Aorta (tissue), 5 donors: ENCODE measurements at regions not wholly inside any gene's neighbourhood (a gene's known extent, or its start where the extent isn't known, plus 50 kb on each side); places are given as distances from the start of the nearest gene placed in this dataset.

Experiments used
- ATAC-seq: fragments of 200-7000 bp; cut with Tn5 transposase; one replicate; pipeline ENCODE4 v1.9.1; 2022; ENCODE audit warnings: moderate library complexity; ENCODE audit not compliant: low FRiP score
- DNase-seq, 2 donors: peaks; one replicate each; pipeline ENCODE4 v3.0.0-alpha.2; 2020
- H3K27ac ChIP-seq, 2 donors: one replicate each; pipeline ENCODE4 v1.5.1; 2013; ENCODE audit warnings: low read length in 2 of 2, mild to moderate bottlenecking in 2 of 2, moderate library complexity in 2 of 2, control low read depth in 1 of 2, inconsistent platforms in 1 of 2, low read depth in 1 of 2
- H3K27me3 ChIP-seq, 2 donors: one replicate each; pipeline ENCODE4 v1.6.1; 2013; ENCODE audit warnings: control low read depth in 1 of 2, low read length in 1 of 2, mild to moderate bottlenecking in 1 of 2, moderate library complexity in 1 of 2; ENCODE audit not compliant: insufficient read depth in 2 of 2, control insufficient read depth in 1 of 2
- H3K36me3 ChIP-seq, 2 donors: one replicate each; pipeline ENCODE4 v1.6.1; 2013; ENCODE audit warnings: control low read depth in 1 of 2, low read length in 1 of 2, mild to moderate bottlenecking in 1 of 2; ENCODE audit not compliant: insufficient read depth in 2 of 2, control insufficient read depth in 1 of 2
- H3K4me1 ChIP-seq, 2 donors: one replicate each; pipeline ENCODE4 v1.6.1; 2013; ENCODE audit warnings: low read length in 2 of 2, control low read depth in 1 of 2, mild to moderate bottlenecking in 1 of 2, moderate library complexity in 1 of 2; ENCODE audit not compliant: insufficient read depth in 2 of 2, control insufficient read depth in 1 of 2
- H3K4me3 ChIP-seq, 2 donors: one replicate each; pipeline ENCODE4 v1.5.1; 2013; ENCODE audit warnings: low read length in 2 of 2, control low read depth in 1 of 2, mild to moderate bottlenecking in 1 of 2
- H3K9me3 ChIP-seq: one replicate; pipeline ENCODE4 v1.6.1; 2013; ENCODE audit warnings: mild to moderate bottlenecking, low read length; ENCODE audit not compliant: control insufficient read depth
- WGBS, 2 donors: extraction: QIAGEN DNeasy Blood & Tissue Kit; methylation state at CpG; one replicate each; pipeline ENCODE4 v1.1.7; 2013; 5-methylcytosine and 5-hydroxymethylcytosine counted together
- intact Hi-C, 2 donors: fragments of 100-400 bp; cut with DNase I; formaldehyde crosslinking; loops; one replicate each; pipeline versions ENCODE4 v1.14.2 to v1.15.0; 2022
- donor health status: healthy with polysubstance abuse.
- donor health status: Bipolar disorder and iron deficiency.
- donor health status: DM: no; HTN: no; CAD: no.
- donor health status: DM: no; HTN: no; CAD: no.
- donor health status: DM: yes; HTN: yes; CAD: no.

DNA sequence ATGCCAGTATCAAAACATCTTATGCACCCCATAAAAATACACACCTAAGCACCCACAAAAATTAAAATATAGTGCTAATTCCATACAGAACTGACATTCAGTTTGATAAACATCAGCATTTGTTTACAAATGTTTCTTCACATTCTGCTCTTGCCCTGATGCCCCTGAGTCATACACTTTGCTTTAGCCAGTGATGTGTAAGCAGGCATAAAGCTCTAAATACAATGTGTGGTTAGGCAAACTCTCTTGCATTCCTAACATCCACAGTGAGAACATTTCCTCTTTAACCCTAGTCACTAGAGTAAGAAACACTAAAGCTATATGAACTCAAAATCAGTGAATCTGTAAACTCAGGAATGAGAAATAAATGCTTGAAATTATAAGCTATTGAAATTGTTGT is 1060.7 kb downstream of the FAM181B start:
- ATAC-seq (no peak), DNase-seq (no peak)
- Histone ChIP-seq H3K27me3 (no peaks in the 10 kb centered on the region), H3K4me1 (no peaks in the 10 kb centered on the region), H3K9me3 (no peaks in the 10 kb centered on the region), H3K4me3 (no peak overlapping the region), H3K36me3 (no peaks in the 10 kb centered on the region), H3K27ac (no peak overlapping the region)
- intact Hi-C loops: no loop called here

GRCh38 chr11:81669935-81670543 is 1063.6 kb downstream of the FAM181B start:
- WGBS, 2 donors: 78 to 91% methylated on average over 1 of the region's 1 CpG
- no peaks in the 10 kb centered on the region for H3K36me3 ChIP-seq
- no peak overlapping the region for H3K4me3 ChIP-seq
- no peaks in the 10 kb centered on the region for H3K27me3 ChIP-seq
- H3K4me1 ChIP-seq: no peaks in the 10 kb centered on the region
- H3K27ac ChIP-seq: no peak overlapping the region
- no peaks in the 10 kb centered on the region for H3K9me3 ChIP-seq
- DNase-seq: no peak
- intact Hi-C loops: no loop called here
- ATAC-seq: no peak

DNA sequence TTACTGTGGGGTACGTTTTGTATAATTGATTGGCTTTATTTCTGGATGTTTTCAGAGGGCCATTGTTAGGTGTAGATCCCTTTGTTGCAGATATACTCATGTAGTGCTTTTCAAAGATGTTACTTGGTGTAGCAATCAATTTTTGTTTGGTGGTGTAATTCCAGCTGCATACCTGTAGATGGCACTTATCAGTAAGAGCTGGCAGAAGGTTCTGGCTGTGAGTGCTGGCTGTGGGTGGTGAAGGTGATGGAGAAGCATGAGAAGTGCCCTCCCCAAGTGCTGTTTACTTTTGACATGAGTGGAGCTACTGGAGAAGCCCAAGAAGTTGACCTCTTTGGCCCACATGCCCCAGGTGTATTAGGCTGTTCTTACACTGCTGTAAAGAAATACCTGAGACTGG is 1074.9 kb downstream of the FAM181B start:
- intact Hi-C loops: no loop called here
- H3K9me3 ChIP-seq: peaks cover 1% of the 10 kb centered on the region
- H3K36me3 ChIP-seq: no peaks in the 10 kb centered on the region
- no peaks in the 10 kb centered on the region for H3K4me1 ChIP-seq
- H3K4me3 ChIP-seq: no peak overlapping the region
- H3K27ac ChIP-seq: no peak overlapping the region
- DNase-seq (no peak), ATAC-seq (no peak)
- 41 to 49% methylated on average over 1 of the region's 1 CpG for WGBS, 2 donors
- H3K27me3 ChIP-seq: no peaks in the 10 kb centered on the region

DNA sequence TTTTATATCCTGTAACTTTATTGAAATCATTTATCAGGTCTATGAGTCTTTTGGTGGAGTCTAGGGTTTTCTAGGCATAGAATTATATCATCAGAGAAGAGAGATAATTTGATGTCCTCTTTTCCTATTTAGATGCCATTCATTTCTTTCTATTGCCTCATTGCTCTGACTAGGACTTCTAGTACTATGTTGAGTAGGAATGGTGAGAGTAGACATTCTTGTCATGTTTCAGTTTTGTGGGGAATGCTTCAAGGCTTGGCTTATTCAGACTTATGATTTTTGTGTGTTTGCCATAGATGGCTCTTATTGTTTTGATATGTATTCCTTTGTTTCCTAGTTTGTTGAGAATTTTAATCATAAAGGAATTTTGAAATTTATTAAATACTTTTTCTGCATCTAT is 1078.3 kb downstream of the FAM181B start:
- H3K9me3 ChIP-seq: peaks cover 2% of the 10 kb centered on the region
- no peaks in the 10 kb centered on the region for H3K27me3 ChIP-seq
- H3K27ac ChIP-seq: no peak overlapping the region
- ATAC-seq: no peak
- no peaks in the 10 kb centered on the region for H3K4me1 ChIP-seq
- intact Hi-C loops: no loop called here
- DNase-seq: no peak
- no peaks in the 10 kb centered on the region for H3K36me3 ChIP-seq
- no peak overlapping the region for H3K4me3 ChIP-seq

- H3K36me3 ChIP-seq: no peaks in the 10 kb centered on the region
- 28 to 34% methylated on average over 3 of the region's 3 CpGs for WGBS, 2 donors
- peaks cover 0 to 1% of the 10 kb centered on the region in 2 donors for H3K4me1 ChIP-seq
- H3K27me3 ChIP-seq: no peaks in the 10 kb centered on the region
- no peak overlapping the region for H3K4me3 ChIP-seq
- intact Hi-C loops: loop anchor here (10.0 kb wide), 2 partner anchors 387 to 577 kb away; no protein-coding TSS in a partner anchor
- H3K9me3 ChIP-seq: peaks cover 1% of the 10 kb centered on the region
- DNase-seq (no peak), ATAC-seq (no peak)
- H3K27ac ChIP-seq: no peak overlapping the region
Measured at GRCh38 chr11:81647374-81647773, 1086.3 kb downstream of the FAM181B start.

- DNase-seq (no peak), ATAC-seq (peak; percentile 72)
- no peak overlapping the region for H3K4me3 ChIP-seq
- 56 to 63% methylated on average over 1 of the region's 1 CpG for WGBS, 2 donors
- no peaks in the 10 kb centered on the region for H3K9me3 ChIP-seq
- H3K27ac ChIP-seq: no peak overlapping the region
- intact Hi-C loops: loop anchor here (10.0 kb wide), 2 partner anchors 390 to 580 kb away; no protein-coding TSS in a partner anchor
- no peaks in the 10 kb centered on the region for H3K36me3 ChIP-seq
- H3K27me3 ChIP-seq: no peaks in the 10 kb centered on the region
- H3K4me1 ChIP-seq: peaks cover 0 to 1% of the 10 kb centered on the region in 2 donors
Measured at GRCh38 chr11:81644239-81644840, 1089.3 kb downstream of the FAM181B start.

- DNase-seq: no peak
- no peak for ATAC-seq
- Histone ChIP-seq H3K27me3 (no peaks in the 10 kb centered on the region), H3K9me3 (no peaks in the 10 kb centered on the region), H3K4me3 (no peak overlapping the region), H3K36me3 (no peaks in the 10 kb centered on the region), H3K27ac (no peak overlapping the region), H3K4me1 (no peaks in the 10 kb centered on the region)
- WGBS, 2 donors: 86 to 92% methylated on average over 7 of the region's 7 CpGs
- intact Hi-C loops: no loop called here
Measured at GRCh38 chr11:81634483-81634882, 1099.2 kb downstream of the FAM181B start.

GRCh38 chr11:81602508-81602907 is 1131.2 kb downstream of the FAM181B start:
- ATAC-seq (no peak), DNase-seq (no peak)
- 26 to 43% methylated on average over 1 of the region's 1 CpG for WGBS, 2 donors
- intact Hi-C loops: no loop called here
- no peak overlapping the region for H3K4me3 ChIP-seq
- no peaks in the 10 kb centered on the region for H3K4me1 ChIP-seq
- H3K27me3 ChIP-seq: no peaks in the 10 kb centered on the region
- no peaks in the 10 kb centered on the region for H3K9me3 ChIP-seq
- H3K27ac ChIP-seq: no peak overlapping the region
- H3K36me3 ChIP-seq: no peaks in the 10 kb centered on the region

DNA sequence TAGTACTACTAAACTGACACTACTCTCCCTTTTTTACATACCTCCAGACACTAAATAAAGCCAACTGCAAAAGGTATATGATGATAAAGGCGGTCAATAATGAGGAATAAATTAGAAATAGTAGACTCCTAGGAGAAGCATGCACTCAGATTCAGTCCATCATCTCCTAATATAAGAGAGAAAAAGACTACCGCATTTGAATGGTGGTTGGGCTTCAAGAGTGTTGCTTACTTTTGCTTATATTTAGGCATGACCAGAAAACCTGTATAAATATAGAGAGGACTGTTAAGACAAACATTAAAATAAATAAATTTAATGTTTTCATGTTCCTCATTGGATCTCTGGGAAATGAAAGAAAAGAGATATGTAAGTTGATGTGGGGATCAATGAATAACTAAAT is 1137.0 kb downstream of the FAM181B start:
- H3K27me3 ChIP-seq: no peaks in the 10 kb centered on the region
- no peak for DNase-seq
- no peaks in the 10 kb centered on the region for H3K4me1 ChIP-seq
- no peaks in the 10 kb centered on the region for H3K9me3 ChIP-seq
- intact Hi-C loops: no loop called here
- ATAC-seq: no peak
- no peaks in the 10 kb centered on the region for H3K36me3 ChIP-seq
- 19 to 31% methylated on average over 2 of the region's 2 CpGs for WGBS, 2 donors
- H3K4me3 ChIP-seq: no peak overlapping the region
- no peak overlapping the region for H3K27ac ChIP-seq
